Activated CD8-positive, alpha-beta memory T cell treated with anti-CD3 and anti-CD28 coated beads, Interleukin-2, amount 50 U/mL, for 24 hours (primary cell): ENCODE measurements at regions not wholly inside any gene's neighbourhood (a gene's known extent, or its start where the extent isn't known, plus 50 kb on each side); places are given as distances from the start of the nearest gene placed in this dataset.
"Not testable (repeated sequence)": the region's sequence is repeated elsewhere in the genome, so short reads cannot be mapped to it uniquely, and the experiment has no call there.

Experiments
- DNase-seq: peaks from one replicate; pipeline ENCODE4 v3.0.0-alpha.2; 2020; ENCODE audit errors: extremely low read depth

DNA sequence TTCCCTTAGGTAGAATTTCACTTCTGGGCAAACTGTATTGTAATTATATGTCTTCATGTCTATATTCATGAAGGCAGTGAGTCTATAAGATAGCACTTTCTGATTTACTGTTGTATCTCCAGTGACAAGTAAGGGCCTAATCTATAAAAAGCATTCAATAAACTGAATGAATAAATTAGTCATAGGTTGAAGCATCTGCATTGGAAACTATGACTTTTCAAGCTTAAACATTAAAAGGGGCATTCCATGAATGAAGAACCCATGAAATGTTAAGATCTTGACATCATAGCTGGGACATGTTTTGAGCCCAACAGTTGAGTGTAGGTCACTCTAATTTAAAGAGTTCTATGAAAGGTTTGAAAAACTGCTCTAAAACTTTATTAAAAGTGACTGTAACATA lies 159.3 kb upstream of the LCORL start:
- no peak for DNase-seq

DNA sequence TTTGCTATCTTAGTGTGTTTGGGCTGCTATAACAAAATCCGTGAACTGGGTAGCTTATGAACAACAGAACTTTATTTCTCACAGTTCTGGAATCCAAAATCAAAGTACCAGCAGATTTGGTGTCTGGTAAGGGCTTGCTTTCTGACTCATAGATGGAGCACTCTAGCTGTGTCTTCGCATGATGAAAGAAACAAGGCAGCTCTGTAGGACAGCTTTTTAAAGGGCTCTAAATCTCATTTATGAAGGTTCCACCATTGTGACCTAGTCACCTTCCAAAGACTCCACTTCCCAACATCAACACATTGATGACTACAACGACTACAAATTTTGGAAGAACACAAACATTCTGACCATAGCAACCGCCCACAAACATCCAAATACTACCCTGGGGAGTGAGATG lies 158.6 kb upstream of the LCORL start:
- DNase-seq, result no peak

DNA sequence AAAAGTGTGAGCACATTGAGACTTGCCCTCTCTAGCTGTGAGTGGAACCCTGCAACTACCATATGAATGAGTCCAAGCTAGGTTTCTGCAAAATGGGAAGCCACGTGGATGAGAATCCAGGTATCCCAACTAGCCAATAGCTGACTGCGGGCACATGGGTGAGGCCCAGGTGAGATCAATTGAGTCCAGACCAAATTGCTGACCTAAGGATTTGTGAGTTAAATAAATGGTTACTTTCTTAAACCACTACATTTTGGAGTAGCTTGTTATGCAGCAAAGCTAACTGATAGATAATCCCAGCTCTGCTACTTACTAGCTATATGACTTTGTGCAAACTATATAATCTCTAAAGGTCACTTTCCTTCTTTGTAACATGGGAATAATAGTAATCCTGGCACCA lies 150.3 kb upstream of the LCORL start:
- no peak for DNase-seq

DNA sequence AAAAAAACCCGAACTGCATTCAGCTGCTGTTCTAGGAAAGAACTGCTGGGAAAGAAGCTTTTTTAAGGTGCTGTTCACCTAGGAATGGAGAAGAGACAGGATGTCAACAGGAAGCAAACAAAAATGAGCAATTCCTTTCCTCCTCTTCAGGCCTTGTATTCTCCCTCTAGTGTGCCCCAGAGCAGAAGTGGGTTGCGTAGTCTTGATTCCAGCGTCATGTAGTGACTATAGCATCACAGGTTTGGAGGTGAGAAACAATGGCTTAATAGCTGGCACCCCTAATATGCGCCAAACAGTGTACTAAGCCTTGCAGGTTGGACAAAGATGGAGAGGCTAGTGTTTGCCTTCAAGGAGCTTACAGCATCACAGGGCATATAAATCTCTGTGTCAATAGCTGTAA lies 146.3 kb upstream of the LCORL start:
- DNase-seq, result no peak

DNA sequence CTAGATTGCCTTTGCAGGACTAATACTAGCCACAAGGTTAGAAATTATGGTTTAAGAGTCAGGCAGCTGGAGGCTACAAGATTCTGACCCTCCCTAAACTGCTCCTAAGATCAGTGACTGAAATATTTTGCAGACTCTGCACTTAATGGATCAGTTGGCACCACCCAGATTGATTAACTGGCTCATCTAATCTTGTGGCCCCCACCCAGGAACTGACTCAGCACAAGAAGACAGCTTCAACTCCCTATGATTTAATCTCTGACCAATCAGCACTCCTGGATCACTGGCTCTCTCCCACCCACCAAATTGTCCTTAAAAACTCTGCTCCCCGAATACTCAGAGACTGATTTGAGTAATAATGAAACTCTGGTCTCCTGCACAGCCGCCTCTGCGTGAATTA lies 145.4 kb upstream of the LCORL start:
- DNase-seq, result no peak

DNA sequence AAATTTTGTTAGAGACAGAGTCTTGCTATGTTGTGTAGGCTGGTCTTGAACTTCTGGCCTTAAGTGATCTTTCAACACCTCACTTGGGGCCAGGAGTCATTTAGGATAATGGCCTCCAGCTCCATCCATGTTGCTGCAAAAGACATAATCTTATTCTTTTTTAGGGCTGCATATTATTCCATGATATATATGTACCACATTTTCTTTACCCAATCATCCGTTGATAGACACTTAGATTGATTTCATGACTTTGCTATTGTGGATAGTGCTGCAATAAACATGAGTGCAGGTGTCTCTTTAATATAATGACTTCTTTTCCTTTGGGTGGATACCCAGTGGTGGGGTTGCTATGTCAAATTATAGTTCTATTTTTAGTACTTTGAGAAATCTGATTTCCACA lies 140.9 kb upstream of the LCORL start:
- no peak for DNase-seq

DNA sequence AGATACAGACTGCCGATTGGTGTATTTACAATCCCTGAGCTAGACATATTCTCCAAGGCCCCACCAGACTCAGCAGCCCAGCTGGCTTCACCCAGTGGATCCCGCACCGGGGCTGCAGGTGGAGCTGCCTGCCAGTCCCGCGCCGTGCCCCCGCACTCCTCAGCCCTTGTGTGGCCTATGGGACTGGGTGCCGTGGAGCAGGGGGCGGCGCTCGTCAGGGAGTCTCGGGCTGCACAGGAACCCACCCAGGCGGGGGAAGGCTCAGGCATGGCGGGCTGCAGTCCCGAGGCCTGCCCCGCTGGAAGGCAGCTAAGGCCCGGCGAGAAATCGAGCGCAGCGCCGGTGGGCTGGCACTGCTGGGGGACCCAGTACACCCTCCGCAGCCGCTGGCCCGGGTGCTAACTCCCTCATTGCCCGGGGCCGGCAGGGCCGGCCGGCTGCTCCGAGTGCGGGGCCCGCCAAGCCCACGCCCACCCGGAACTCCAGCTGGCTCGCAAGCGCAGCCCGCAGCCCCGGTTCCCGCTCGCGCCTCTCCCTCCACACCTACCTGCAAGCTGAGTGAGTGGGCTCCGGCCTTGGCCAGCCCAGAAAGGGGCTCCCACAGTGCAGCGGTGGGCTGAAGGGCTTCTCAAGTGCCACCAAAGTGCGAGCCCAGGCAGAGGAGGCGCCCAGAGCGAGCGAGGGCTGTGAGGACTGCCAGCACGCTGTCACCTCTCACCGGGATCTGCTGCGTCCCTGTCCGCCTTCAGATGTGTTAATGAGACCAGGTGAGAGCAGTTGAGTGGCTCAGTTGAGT lies 137.8 kb upstream of the LCORL start:
- not testable (repeated sequence) for DNase-seq

DNA sequence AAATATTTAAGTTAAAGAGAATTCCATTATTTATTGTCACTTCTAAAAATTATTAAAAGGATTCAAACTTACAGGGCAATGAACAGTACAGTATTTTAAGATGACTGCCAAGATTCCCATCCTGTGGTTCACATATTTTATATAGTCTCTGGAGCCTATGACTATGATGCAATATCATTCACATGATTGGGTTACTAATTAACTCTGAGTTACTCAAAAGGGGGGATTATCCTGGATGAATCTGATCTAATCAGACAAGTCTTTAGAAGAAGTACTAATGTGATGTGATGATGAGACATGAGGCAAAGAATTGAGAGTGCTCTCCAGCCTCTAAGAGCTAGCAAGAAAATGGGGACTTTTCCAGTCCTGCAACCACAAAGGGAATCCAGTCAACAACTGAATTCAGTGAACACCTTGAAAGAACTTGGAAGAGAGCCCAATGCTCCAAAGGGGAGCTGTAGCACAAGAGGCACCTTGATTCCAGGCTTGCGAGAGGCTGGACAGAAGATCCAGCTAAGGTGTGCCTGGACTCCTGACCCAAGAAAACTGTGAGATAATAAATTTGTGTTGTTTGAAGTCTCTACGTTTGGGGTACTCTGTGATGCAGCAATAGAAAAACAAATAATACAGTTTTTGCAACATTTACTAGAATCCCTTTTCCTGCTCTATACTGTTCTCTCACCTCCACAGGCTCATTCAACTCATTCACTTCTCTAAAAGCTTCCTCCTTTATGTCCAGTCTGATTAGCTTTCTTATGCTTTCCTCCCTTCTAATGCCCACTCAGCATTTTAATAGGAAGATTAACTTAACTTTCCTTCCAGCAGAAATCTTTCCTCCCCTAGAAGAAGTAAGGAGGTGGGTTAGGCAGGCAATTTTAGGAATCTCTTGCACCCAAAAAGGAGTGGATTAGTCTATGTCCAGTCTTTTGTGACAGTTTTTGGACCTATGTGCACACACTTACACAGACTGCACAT lies 133.8 kb upstream of the LCORL start:
- DNase-seq, result no peak

DNA sequence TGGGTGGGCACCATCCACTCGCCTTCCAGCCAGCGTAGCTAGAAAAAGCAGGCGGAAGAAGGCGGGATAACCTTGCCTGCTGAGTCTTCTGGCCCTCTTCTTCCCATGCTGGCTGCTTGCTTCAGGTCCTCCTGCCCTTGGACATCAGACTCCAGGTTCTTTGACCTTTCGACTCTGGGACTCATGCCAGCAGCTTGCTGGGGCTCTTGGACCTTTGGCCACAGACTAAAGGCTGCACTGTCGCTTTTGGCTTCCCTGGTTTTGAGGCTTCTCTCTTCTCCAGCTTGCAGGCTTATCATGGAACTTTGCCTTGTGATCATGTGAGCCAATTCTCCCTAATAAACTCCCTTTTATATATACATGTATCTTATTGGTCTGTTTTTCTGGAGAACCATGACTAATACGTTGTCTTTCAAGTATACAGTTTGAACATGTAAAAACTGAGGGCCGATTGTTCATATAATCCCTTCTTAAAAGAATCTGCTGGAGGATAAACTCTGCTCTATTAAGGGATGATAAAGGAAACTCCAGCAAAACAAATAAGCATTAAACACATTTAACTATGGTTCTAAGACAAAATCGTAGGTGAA lies 116.6 kb upstream of the LCORL start:
- DNase-seq, result no peak

DNA sequence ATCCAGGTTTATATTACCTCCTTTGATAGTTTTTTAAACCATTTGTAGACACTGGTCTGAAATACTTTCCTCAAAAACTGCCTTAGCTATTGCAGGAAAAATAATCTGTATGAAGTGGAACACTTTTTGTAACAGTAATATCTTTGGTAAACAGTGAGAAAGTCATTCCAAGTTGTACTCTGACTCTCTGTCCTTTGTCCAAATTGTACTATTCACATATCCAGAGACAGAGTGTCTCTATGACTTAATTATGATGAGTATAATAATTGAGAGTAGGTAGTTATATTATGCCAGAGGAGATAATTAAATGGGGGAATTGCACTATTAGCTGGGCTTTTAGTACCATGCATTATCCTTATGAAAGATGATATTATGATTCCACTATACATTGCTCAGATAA lies 112.6 kb upstream of the LCORL start:
- no peak for DNase-seq

DNA sequence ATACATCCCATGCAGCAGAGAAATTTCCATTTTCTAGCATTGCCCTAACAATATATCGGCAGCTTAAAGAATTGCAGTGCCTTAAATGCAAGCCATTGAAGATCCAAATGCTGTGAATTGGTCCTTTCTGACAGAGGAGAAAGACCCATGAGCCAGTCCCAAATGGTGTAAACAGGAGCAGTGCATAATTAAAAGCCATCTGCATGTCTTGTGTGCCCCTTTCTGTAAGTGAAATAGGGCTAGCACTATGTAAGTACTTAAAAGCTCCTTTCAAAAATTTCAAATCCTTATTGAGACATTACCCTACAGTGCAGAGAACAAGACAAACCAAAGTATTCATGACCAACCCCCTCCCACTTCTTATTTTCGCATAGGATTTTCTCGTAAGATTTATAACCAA lies 108.7 kb upstream of the LCORL start:
- DNase-seq, result no peak

DNA sequence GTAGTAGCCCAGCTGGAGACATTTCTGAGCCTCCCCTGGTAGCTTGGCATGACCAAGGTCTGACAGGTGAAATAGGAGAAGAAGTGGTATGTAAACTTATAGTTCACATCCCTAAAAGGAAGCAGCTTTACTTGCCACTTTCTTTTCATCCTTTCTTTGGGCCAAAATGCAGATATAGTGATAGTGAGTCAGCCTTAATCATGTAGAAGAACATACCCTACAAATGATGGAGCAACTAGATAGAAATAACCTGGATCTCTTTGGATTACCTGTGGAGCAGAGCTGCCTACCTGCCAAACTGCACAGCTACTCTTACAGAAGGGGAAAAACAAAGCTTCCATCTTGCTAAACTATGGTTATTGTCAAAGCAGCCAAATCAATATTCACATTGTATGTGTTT lies 106.7 kb upstream of the LCORL start:
- no peak for DNase-seq

DNA sequence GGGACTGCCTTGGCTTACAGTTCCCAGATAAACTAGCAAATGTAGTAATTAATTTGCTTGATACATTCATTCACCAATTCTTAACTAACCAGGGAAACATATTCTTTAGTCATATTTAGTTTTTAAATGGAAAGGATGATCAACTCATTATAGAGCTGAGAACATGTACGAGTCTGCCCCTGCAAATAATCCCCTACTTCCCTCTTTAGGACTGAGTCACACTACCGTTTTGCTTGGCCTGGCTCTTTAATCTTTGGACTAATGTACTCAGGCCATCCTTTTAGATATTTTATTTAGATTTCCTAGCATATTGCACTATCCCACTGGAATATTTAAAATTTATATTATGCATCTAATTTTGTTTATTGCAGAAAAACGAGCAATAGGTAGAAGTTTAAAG lies 105.5 kb upstream of the LCORL start:
- DNase-seq, result no peak

DNA sequence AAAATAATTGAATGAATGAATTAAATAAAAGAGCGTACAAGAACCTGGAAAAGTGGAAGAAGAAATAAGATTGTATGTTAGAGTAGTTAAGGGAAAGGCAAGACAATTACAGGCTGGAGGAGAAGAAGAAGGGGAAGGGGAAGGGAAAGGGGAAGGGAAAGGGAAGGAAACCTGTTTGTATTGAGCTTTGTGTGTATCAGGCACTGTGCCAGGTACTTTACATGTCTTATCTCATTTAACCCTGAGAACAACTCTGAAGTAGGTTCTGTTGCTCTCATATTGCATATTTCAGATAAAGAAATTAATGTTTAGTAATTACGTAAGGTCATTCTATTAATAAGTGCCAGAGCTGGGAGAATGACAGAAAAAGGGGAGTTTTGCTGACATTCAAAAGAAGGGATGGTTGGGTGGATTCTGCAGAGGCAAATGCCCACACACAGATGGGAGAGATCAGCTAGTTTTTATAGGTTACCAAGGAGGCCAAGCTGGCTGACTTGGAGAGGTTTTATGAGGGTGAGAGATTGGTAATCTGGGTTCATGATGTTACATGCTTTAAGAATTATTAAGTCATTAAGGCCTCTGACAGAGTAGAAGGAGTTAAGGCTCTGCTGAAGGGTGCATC lies 92.3 kb upstream of the LCORL start:
- no peak for DNase-seq

DNA sequence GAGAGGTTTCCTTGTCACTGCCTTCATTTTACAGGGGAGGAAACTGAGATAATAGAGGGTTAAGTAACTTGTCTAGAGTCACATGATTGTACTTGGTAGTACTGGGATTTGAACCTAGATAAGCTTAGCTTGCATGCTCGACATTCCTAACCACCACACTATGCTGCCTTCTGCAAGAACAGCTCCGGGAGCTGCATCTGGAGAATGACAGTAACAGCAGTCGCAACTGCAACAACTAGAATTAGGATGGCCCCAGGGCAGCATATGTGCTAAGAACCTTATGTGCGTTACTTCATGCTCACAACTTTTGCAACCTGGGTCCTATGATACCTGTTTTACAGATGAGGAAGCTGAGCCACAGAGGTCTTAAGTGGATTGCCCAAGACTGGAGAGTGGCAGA lies 89.5 kb upstream of the LCORL start:
- DNase-seq, result no peak

DNA sequence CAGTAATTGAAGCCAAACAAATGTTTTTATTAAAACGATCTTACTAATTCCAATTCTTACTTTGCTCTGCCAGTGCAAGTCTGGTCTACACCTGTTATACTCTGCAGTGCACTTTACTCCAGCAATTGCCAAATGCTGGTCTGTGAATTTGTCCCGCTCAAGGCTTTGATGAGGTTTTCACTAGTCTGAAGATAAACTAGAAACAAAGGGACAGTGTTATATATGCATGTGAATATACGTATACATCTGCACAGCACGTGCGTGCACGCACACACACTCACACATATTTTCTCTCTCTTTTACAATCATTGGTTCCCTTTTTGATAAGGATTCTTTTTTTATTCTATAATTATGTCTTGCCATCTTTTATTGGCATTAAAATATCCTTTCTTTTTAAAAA lies 88.5 kb upstream of the LCORL start:
- DNase-seq, result no peak

DNA sequence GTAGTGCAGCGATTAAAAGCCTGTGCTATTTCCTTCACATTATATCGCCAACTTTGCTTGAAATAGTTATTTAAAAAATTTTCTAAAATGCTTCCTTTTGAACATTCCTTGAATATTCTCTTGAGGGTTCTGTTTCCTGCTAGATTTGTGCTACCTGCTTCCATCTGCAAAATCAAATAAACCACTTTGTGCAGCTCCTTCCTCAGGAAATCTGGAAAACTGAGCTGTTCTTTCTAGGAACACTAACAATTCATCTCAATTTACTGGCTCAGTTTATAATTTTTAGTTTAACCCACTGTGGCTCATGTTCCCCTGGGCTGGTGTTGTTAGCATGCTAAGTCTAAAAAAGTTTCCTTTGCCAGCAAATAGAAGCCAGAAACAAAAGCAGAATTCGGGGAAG lies 88.1 kb upstream of the LCORL start:
- no peak for DNase-seq

DNA sequence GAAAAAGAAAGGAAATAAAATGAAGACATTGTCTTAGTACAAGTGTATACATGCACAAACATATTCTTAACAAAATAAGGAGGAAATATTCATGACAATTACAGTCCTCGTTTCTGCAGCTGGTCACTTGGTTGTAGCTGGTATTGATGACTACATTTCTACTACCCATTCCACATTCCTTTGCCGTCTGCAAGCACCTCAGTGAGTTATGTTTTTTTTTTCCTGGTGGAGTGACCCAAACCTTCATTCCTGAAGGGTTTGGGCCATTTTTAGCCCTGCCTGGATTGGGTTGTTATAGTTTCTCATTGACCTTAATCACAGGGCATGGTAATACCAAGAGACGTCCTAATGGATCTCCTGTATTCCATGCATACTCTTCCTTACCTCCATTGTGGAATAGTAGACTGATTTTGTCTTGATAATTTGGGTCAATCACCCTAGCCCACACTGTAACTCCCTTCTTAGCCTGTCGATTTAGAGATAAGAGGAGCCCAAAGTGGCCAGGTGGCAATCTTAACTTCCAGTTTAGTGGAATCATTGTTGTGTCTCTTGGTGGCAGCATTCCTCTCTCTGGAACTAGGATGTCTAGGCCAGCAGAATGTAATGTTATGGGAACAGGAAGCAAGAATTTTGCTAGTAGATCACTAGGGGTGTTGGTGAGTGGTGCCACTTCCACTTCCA lies 86.4 kb upstream of the LCORL start:
- DNase-seq, result not testable (repeated sequence)

DNA sequence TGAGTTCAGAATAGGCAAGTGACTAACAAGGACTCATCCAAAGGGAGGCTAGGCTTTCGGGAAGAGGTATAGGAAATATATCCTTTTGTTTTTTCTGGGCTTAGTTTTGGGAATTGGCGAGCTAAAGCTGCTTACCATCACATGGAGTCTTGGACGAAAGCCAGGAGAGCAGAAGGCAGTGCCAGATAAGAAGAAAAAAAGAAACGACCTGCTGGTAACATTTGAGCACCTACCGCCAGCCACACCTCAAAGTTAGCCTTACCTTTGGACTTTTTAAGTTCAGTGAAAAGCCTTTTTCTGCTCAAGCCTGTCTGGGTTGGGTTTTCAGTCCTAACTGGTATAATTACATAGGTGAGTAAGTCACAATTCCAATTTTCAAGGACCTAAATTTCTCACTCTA lies 85.1 kb upstream of the LCORL start:
- no peak for DNase-seq

DNA sequence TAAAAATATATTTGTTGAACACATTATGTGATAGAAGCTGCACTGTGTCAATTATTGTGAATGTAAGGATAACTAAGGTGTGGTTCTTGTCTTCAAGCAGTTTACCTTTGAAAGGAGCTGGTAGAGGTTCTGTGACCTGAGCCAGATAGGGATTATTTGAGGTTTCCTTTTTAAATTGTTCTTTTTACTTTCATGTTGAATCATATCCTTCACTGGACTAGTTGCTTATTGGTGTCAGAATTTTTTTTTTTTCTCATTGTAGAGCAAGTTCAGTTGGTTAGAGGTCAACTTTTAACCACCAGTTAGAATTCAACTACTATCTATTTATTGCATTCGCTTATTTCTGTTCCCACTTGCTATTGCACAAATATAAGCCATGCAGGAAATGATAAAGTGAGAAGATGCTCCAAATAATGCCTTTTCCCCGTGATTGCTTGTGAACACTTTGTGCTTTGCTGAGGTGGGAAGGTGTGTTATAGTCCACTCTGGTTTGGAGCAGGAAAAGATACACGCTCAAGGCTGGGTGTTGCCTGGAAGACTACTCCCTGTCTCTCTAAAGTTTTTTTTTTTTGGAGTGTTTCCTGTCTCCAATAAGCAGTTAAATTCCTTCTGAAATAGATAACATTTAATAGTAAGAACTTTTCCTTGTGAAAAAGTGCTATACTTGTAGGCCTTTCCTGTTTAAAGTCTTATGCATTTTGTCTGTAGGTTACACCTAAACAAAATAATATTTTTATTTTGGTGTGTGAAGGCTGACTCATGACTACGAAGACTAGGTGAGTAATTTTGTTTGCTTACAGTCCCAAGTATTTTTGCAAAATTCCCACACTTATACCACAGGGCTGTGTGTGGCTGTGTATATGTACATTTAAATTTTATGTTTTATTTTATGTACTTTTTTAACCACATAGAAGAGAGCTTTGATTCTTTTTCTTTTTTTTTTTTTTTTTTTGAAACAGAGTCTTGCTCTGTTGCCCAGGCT lies 83.8 kb upstream of the LCORL start:
- DNase-seq, result no peak
